Esophagus muscularis mucosa (tissue), 4 donors: ENCODE measurements at regions not wholly inside any gene's neighbourhood (a gene's known extent, or its start where the extent isn't known, plus 50 kb on each side); places are given as distances from the start of the nearest gene placed in this dataset.

Source experiments
- DNase-seq: peaks from one replicate; pipeline ENCODE4 v3.0.0-alpha.2; 2017; ENCODE audit errors: extremely low spot score
- H3K27ac ChIP-seq, 4 donors: fragments of 200-600 bp; sonication (generic); replicated peaks in 1 of 4; 1 replicate in 3 of 4; 2 replicates in 1 of 4; pipeline ENCODE4 v1.5.1; 2016 to 2019; ENCODE audit warnings: mild to moderate bottlenecking in 1 of 4
- H3K27me3 ChIP-seq, 4 donors: fragments of 200-600 bp; sonication (generic); one replicate each; pipeline versions ENCODE4 v1.5.1 to v1.6.0; 2016 to 2019
- H3K36me3 ChIP-seq, 4 donors: fragments of 200-600 bp; sonication (generic); one replicate each; pipeline ENCODE4 v1.5.1; 2016 to 2019
- H3K4me1 ChIP-seq, 4 donors: fragments of 200-600 bp; sonication (generic); one replicate each; pipeline ENCODE4 v1.5.1; 2016 to 2019
- H3K4me3 ChIP-seq, 4 donors: fragments of 200-600 bp; sonication (generic); 1 replicate in 2 of 4; 2 replicates in 2 of 4; pipeline ENCODE4 v1.5.1; 2016 to 2019; ENCODE audit warnings: mild to moderate bottlenecking in 4 of 4, moderate library complexity in 1 of 4
- H3K9me3 ChIP-seq, 4 donors: fragments of 200-600 bp; sonication (generic); 1 replicate in 3 of 4; 2 replicates in 1 of 4; pipeline ENCODE4 v1.5.1; 2016 to 2019
- CTCF ChIP-seq, 3 experiments: fragments of 200-600 bp in 2 of 3; fragments of 450-650 bp in 1 of 3; sonication (generic) in 2 of 3; IDR thresholded peaks; one replicate each; pipeline ENCODE4 v1.5.1; 2017 to 2019; ENCODE audit warnings: antibody characterized with exemption in 3 of 3, mild to moderate bottlenecking in 2 of 3, moderate library complexity in 1 of 3
- EP300 ChIP-seq: sonication (generic); formaldehyde crosslinking; IDR thresholded peaks from one replicate; pipeline ENCODE4 v1.6.1; 2017; ENCODE audit warnings: antibody characterized with exemption
- POLR2A ChIP-seq: fragments of 450-650 bp; IDR thresholded peaks from one replicate; pipeline ENCODE4 v1.6.1; 2017; ENCODE audit warnings: antibody characterized with exemption, moderate library complexity, mild to moderate bottlenecking, low read depth
- POLR2AphosphoS5 ChIP-seq, 2 donors: sonication (generic); formaldehyde crosslinking; IDR thresholded peaks; one replicate each; pipeline ENCODE4 v1.6.1; 2017; ENCODE audit warnings: antibody characterized with exemption in 2 of 2
- WGBS: methylation state at CpG from one replicate; pipeline ENCODE4 v1.1.5; 2018; 5-methylcytosine and 5-hydroxymethylcytosine counted together
- intact Hi-C: fragments of 100-400 bp; cut with DNase I; formaldehyde crosslinking; loops from one replicate; pipeline ENCODE4 v1.15.1; 2023

- no peak for TF ChIP-seq CTCF (IDR thresholded peaks at IDR 0.05)
- TF ChIP-seq EP300 = no peak
- TF ChIP-seq POLR2AphosphoS5 (IDR thresholded peaks at IDR 0.05) = no peak
- TF ChIP-seq POLR2A = no peak
- H3K27me3 ChIP-seq = no peaks in the 10 kb centered on the region
- WGBS = 37% methylated on average over 3 of the region's 3 CpGs
- no peak overlapping the region for H3K4me3 ChIP-seq
- DNase-seq = no peak
- intact Hi-C loops = no loop called here
- no peaks in the 10 kb centered on the region for H3K9me3 ChIP-seq
- H3K27ac ChIP-seq = no peak overlapping the region
- H3K36me3 ChIP-seq = no peaks in the 10 kb centered on the region
- no peaks in the 10 kb centered on the region for H3K4me1 ChIP-seq
These were observed 542.3 kb downstream of the METTL4 start for GRCh38 chr18:2028986-2029385.

- TF ChIP-seq CTCF (IDR thresholded peaks at IDR 0.05) (no peak), EP300 (no peak), POLR2A (no peak), POLR2AphosphoS5 (IDR thresholded peaks at IDR 0.05) (no peak)
- Histone ChIP-seq H3K27me3 (no peaks in the 10 kb centered on the region), H3K9me3 (no peaks in the 10 kb centered on the region), H3K4me1 (no peaks in the 10 kb centered on the region), H3K27ac (no peak overlapping the region), H3K4me3 (no peak overlapping the region), H3K36me3 (no peaks in the 10 kb centered on the region)
- intact Hi-C loops = no loop called here
- DNase-seq = no peak
These were observed 540.7 kb downstream of the METTL4 start for GRCh38 chr18:2030647-2031046.

- Histone ChIP-seq H3K4me1 (no peaks in the 10 kb centered on the region), H3K27me3 (no peaks in the 10 kb centered on the region), H3K36me3 (no peaks in the 10 kb centered on the region), H3K9me3 (no peaks in the 10 kb centered on the region), H3K4me3 (no peak overlapping the region), H3K27ac (no peak overlapping the region)
- DNase-seq = no peak
- TF ChIP-seq CTCF (IDR thresholded peaks at IDR 0.05) (no peak), POLR2AphosphoS5 (IDR thresholded peaks at IDR 0.05) (no peak), EP300 (no peak), POLR2A (no peak)
- intact Hi-C loops = no loop called here
These were observed 539.3 kb downstream of the METTL4 start for GRCh38 chr18:2032036-2032435.

GRCh38 chr18:2035056-2035455 lies 536.2 kb downstream of the METTL4 start:
- H3K36me3 ChIP-seq = no peaks in the 10 kb centered on the region
- H3K27me3 ChIP-seq = no peaks in the 10 kb centered on the region
- 88% methylated on average over 7 of the region's 7 CpGs for WGBS
- intact Hi-C loops = no loop called here
- no peak overlapping the region for H3K4me3 ChIP-seq
- H3K27ac ChIP-seq = no peak overlapping the region
- DNase-seq = no peak
- no peaks in the 10 kb centered on the region for H3K4me1 ChIP-seq
- peaks cover 0 to 1% (median 0%) of the 10 kb centered on the region in 4 donors for H3K9me3 ChIP-seq
- TF ChIP-seq CTCF (IDR thresholded peaks at IDR 0.05) = no peak
- no peak for TF ChIP-seq POLR2AphosphoS5 (IDR thresholded peaks at IDR 0.05)
- no peak for TF ChIP-seq POLR2A
- no peak for TF ChIP-seq EP300

GRCh38 chr18:2036086-2036485 lies 535.2 kb downstream of the METTL4 start:
- Histone ChIP-seq H3K9me3 (peaks cover 0 to 5% (median 0%) of the 10 kb centered on the region in 4 donors), H3K4me1 (no peaks in the 10 kb centered on the region), H3K4me3 (no peak overlapping the region), H3K36me3 (no peaks in the 10 kb centered on the region), H3K27me3 (no peaks in the 10 kb centered on the region), H3K27ac (no peak overlapping the region)
- 47% methylated on average over 3 of the region's 3 CpGs for WGBS
- TF ChIP-seq POLR2AphosphoS5 (IDR thresholded peaks at IDR 0.05) (no peak), CTCF (IDR thresholded peaks at IDR 0.05) (no peak), POLR2A (no peak), EP300 (no peak)
- intact Hi-C loops = no loop called here
- DNase-seq = no peak
